HL-60 (cell line): ENCODE measurements at regions not wholly inside any gene's neighbourhood (a gene's known extent, or its start where the extent isn't known, plus 50 kb on each side); places are given as distances from the start of the nearest gene placed in this dataset.

Source experiments
- CTCF ChIP-seq: IDR thresholded peaks from one replicate; pipeline ENCODE4 v1.5.1; 2011; ENCODE audit warnings: low read length, control low read depth, inconsistent platforms; ENCODE audit not compliant: insufficient read depth
- GABPA ChIP-seq: IDR thresholded peaks from 2 replicates; pipeline ENCODE4 v1.6.1; 2012; ENCODE audit warnings: low read depth
- POLR2AphosphoS5 ChIP-seq: IDR thresholded peaks from 2 replicates; pipeline ENCODE4 v1.6.1; 2012; ENCODE audit warnings: low read depth
- REST ChIP-seq: IDR thresholded peaks from 2 replicates; pipeline ENCODE4 v1.6.1; 2012; ENCODE audit warnings: low read depth; ENCODE audit not compliant: insufficient replicate concordance
- SPI1 ChIP-seq: IDR thresholded peaks from 2 replicates; pipeline ENCODE4 v1.6.1; 2012; ENCODE audit warnings: low read depth, mild to moderate bottlenecking, borderline replicate concordance

- TF ChIP-seq CTCF (no peak), POLR2AphosphoS5 (no peak), GABPA (no peak), SPI1 (no peak), REST (no peak)
Measured at GRCh38 chr7:16044645-16045044, 358.2 kb upstream of the MEOX2 start.
